BLaER1 (cell line): ENCODE measurements at regions not wholly inside any gene's neighbourhood (a gene's known extent, or its start where the extent isn't known, plus 50 kb on each side); places are given as distances from the start of the nearest gene placed in this dataset.
A peak's percentile ranks its signal among the peaks of the same experiment; 100 is the strongest.

ENCODE experiments used
- H3K27ac ChIP-seq: shearing (Covaris generic); formaldehyde crosslinking; 2 replicates; pipeline ENCODE4 v1.8.1; 2022
- H3K27me3 ChIP-seq: shearing (Covaris generic); formaldehyde crosslinking; 2 replicates; pipeline ENCODE4 v1.8.1; 2022
- H3K36me3 ChIP-seq: shearing (Covaris generic); formaldehyde crosslinking; 2 replicates; pipeline ENCODE4 v1.8.1; 2022
- H3K4me1 ChIP-seq: shearing (Covaris generic); formaldehyde crosslinking; 2 replicates; pipeline ENCODE4 v1.8.1; 2022
- H3K4me2 ChIP-seq: shearing (Covaris generic); formaldehyde crosslinking; 2 replicates; pipeline ENCODE4 v1.8.1; 2022
- H3K4me3 ChIP-seq: shearing (Covaris generic); formaldehyde crosslinking; 2 replicates; pipeline ENCODE4 v1.8.1; 2022
- H3K9ac ChIP-seq: shearing (Covaris generic); formaldehyde crosslinking; 2 replicates; pipeline ENCODE4 v1.8.1; 2022
- H3K9me3 ChIP-seq: shearing (Covaris generic); formaldehyde crosslinking; 2 replicates; pipeline ENCODE4 v1.8.1; 2022
- H4K20me1 ChIP-seq: shearing (Covaris generic); formaldehyde crosslinking; 2 replicates; pipeline ENCODE4 v1.8.1; 2022
- Cebpa-rat ChIP-seq: shearing (Covaris generic); IDR thresholded peaks from 2 replicates; pipeline ENCODE4 v1.8.1; 2022

DNA sequence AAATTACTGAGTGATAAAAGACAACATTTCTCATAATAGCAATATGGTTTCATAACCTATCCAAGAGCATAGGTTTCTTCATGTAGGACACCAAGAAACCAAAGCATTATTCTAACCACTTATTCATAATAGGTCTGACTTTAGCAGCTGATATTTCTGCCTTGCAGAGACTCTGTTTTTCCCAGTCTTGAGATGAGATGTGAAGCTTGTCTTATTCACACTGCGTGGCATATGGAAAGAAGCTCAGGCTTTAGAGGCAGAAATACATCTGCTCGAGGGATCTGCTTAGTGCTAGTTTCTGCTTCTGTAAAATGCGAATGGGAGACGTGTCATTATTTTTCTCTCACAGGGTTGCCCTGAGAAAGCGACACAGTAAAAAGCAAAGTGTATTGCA lies 232.0 kb upstream of the SPRY2 start:
- Histone ChIP-seq H4K20me1 (no peaks in the 10 kb centered on the region), H3K9ac (no peak overlapping the region), H3K4me2 (no peak overlapping the region), H3K4me1 (no peaks in the 10 kb centered on the region), H3K27me3 (no peaks in the 10 kb centered on the region), H3K27ac (no peak overlapping the region), H3K36me3 (no peaks in the 10 kb centered on the region), H3K4me3 (no peak overlapping the region), H3K9me3 (no peaks in the 10 kb centered on the region)
- TF ChIP-seq Cebpa-rat: no peak

DNA sequence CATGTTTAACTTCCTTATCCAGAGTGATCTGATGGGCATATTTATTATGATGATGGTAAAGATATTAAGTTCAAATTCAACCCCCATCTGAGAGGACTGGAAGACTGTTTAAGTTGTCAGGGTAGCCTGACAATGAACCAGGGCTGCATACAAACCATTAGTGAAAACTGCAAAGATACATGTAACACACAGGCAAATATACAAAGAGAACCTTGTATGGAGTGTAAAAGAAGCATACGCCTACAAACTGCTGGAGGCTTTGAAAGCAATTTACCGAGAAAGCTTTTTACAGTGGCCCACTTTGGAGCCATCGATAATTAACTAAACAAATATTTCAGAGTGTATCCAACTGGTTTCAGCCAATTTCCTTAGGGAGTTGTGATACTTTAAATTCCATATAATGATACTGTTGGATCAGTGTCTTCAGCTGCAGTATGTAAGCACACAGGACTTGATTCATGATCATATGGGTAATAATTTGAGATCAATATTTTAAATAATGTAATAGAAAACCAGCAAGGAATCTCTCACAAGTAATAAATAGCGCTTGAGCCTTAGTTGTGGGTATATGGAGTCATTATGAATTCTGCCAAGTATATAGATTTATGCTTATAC lies 231.5 kb upstream of the SPRY2 start:
- H4K20me1 ChIP-seq: no peaks in the 10 kb centered on the region
- no peak for TF ChIP-seq Cebpa-rat
- no peaks in the 10 kb centered on the region for H3K36me3 ChIP-seq
- no peak overlapping the region for H3K4me3 ChIP-seq
- no peaks in the 10 kb centered on the region for H3K27me3 ChIP-seq
- H3K9me3 ChIP-seq: no peaks in the 10 kb centered on the region
- H3K27ac ChIP-seq: no peak overlapping the region
- no peaks in the 10 kb centered on the region for H3K4me1 ChIP-seq
- no peak overlapping the region for H3K4me2 ChIP-seq
- H3K9ac ChIP-seq: no peak overlapping the region

DNA sequence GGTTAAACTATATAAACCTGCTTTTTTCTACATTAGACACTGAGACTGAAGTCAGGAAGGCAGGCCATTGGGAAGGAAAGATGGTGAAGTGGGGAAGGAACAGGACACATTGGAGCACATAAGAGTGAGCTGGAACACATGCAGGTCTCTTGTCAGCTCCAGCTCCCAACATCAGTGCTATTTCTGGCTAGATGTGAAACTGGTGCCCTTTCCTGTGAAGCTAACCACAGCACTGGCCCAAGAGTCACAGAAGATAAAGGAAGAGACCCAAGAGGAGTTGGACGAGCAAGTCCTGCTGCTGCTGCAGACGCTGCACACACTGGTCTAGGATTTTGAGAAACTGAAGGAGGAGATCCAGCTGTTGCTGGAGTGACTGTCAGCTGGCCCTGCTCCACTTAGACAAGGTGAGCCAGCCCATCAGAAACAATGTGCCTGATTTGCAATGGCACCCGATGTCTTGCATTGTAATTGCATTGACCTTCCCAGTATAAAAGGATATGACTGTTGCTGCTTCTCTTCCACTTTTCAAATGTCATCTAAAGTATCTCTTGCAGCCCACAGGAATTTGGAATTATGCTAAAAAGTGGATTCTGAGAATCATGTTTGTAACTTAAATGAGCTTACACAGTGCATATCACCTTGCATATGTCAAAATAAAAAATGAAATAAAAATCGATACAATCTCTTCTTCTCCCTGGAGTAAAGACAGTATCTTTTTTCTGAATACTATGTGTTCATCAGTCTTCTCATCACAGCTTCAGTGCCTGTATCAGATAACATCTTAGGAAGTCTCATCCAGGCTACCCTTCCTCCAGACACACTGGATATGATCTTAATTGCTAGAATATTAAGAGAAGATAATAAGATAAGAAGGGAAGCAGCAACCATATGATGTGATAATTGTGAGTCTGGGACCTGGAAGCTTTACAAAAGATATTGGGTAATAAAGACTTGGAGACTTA lies 230.7 kb upstream of the SPRY2 start:
- Histone ChIP-seq H3K4me3 (no peak overlapping the region), H3K4me2 (no peak overlapping the region), H3K27ac (no peak overlapping the region), H3K9ac (no peak overlapping the region), H3K4me1 (no peaks in the 10 kb centered on the region), H4K20me1 (no peaks in the 10 kb centered on the region), H3K36me3 (no peaks in the 10 kb centered on the region), H3K9me3 (no peaks in the 10 kb centered on the region), H3K27me3 (no peaks in the 10 kb centered on the region)
- TF ChIP-seq Cebpa-rat: no peak

DNA sequence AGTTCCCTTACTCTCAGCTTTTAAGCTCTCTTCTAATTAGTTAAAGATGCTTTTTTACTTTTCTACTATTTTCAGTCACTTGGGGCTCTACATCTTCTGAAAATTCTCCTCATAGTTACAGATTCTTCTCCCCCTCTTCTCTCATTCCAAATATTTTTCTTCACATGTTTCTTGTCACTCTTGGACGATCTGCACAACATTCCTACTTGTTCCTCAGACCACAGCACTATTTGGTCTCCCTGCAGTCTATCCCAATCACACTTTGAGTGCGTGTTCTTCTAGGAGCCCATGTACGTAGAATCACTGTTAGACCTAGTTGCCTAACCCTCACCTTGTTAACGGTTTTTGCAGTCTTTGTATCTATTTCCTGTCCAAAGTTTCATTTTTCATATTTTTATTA lies 222.5 kb upstream of the SPRY2 start:
- Histone ChIP-seq H3K9ac (no peak overlapping the region), H3K36me3 (no peaks in the 10 kb centered on the region)

DNA sequence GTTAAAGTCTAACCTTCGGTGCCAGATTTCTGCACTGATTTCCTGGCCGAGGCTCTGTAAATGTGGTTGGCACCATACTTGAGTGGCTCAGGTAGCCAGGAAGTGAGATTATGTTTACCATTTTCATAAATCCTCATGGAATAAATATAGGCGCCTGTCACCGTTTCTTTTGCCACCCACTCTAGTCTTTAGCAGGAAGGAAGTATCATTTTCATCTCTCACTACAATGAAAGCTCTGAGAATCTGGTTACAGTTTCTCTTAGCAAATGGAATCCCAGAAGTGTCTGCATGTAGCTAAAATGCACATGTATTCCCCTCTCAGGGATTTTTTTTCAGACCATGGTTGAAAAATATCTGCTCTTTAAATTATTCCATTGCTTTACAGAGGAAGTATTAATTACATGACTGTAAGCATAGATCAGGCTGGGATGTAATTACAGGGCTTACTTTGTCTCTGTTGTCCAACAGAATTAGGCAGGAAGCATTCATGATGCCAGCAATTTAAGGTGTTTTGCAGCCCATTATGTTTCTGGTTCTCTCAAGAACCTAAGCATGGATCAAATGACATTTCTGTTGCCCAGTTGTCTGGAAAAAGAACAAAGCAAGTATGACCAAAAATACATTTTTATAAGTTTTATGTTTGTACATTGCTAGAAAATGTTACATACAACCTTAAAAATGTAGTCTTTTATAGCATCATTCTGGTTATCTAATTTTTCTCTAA lies 221.7 kb upstream of the SPRY2 start:
- no peak overlapping the region for H3K9ac ChIP-seq
- H3K9me3 ChIP-seq: peaks cover 12% of the 10 kb centered on the region
- H3K27ac ChIP-seq: no peak overlapping the region
- no peak for TF ChIP-seq Cebpa-rat
- H3K27me3 ChIP-seq: no peaks in the 10 kb centered on the region
- H4K20me1 ChIP-seq: no peaks in the 10 kb centered on the region
- H3K4me1 ChIP-seq: peaks cover 9% of the 10 kb centered on the region
- no peaks in the 10 kb centered on the region for H3K36me3 ChIP-seq
- no peak overlapping the region for H3K4me3 ChIP-seq
- H3K4me2 ChIP-seq: peak overlapping the region; percentile 33

More for the DNA sequence above, 222.5 kb upstream of the SPRY2 start:
- Histone ChIP-seq H3K4me1 (peaks cover 9% of the 10 kb centered on the region), H4K20me1 (no peaks in the 10 kb centered on the region), H3K4me3 (no peak overlapping the region), H3K27me3 (no peaks in the 10 kb centered on the region), H3K4me2 (no peak overlapping the region), H3K27ac (no peak overlapping the region), H3K9me3 (peaks cover 12% of the 10 kb centered on the region)
- TF ChIP-seq Cebpa-rat: no peak

DNA sequence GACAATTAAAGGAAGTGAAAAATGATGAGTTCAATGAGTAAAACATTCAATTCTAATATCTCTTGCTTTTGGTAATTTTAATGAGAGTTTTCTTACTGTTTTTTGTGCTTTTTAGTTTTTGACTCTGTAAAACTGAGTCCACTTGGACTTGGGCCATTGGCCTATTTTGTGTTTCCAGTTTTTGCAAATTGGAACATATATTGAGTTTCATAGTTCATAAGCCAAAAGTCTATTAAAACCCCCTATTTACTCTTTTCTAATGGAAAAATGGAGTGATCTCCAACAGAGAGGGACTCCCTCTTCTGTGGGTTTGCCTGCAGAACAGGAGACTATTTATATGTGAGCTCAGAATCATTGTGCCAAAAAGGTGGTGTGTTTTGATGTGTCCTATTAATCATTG lies 219.7 kb upstream of the SPRY2 start:
- Histone ChIP-seq H3K4me3 (no peak overlapping the region), H3K4me2 (no peak overlapping the region), H3K27me3 (no peaks in the 10 kb centered on the region), H3K4me1 (peaks cover 9% of the 10 kb centered on the region), H3K27ac (no peak overlapping the region), H3K36me3 (no peaks in the 10 kb centered on the region), H3K9ac (no peak overlapping the region), H3K9me3 (peaks cover 12% of the 10 kb centered on the region), H4K20me1 (no peaks in the 10 kb centered on the region)
- TF ChIP-seq Cebpa-rat: no peak

DNA sequence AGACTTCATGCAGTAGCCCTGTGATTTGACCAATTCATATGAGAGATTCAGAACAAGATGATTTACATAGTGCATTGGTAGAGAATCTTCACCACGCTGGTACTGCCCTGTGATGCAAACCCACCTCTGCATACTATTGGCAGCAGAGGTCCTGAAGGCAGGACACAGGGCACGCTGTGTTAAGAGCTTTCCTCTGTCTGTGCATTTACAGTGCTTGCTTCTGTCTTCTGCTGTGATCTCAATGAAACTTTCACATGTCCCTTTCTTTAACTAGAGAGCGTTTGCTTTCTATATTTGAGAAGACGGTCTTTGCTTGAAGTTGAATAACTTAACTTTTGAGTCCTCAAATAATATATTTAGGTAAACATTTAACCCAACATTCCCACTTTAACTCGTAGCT lies 219.0 kb upstream of the SPRY2 start:
- no peak overlapping the region for H3K27ac ChIP-seq
- no peaks in the 10 kb centered on the region for H4K20me1 ChIP-seq
- no peaks in the 10 kb centered on the region for H3K36me3 ChIP-seq
- TF ChIP-seq Cebpa-rat: no peak
- H3K9me3 ChIP-seq: peaks cover 12% of the 10 kb centered on the region
- no peak overlapping the region for H3K4me3 ChIP-seq
- no peak overlapping the region for H3K9ac ChIP-seq
- H3K4me1 ChIP-seq: peaks cover 9% of the 10 kb centered on the region
- H3K27me3 ChIP-seq: no peaks in the 10 kb centered on the region
- no peak overlapping the region for H3K4me2 ChIP-seq

DNA sequence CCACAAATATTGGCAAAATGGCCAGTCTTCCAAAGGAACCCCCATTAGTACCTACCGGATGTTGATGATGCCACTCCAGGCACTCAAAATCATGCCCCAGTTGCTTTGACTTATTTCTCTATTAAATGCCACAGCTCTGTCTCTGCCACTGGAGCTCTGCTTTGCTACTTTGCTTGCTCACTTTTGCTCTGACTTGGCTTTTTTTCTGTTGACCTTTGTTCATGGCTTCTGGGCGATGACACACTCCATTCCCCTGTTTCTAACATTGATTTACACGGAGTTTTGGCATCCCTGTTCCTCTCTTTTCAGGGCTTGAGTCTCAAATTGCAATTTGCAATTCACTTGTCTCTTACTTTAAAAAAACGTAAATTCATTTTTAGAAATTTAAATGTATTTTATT lies 217.1 kb upstream of the SPRY2 start:
- Histone ChIP-seq H3K27me3 (no peaks in the 10 kb centered on the region), H4K20me1 (no peaks in the 10 kb centered on the region), H3K4me1 (peaks cover 9% of the 10 kb centered on the region), H3K9me3 (peaks cover 12% of the 10 kb centered on the region), H3K36me3 (no peaks in the 10 kb centered on the region), H3K9ac (no peak overlapping the region), H3K4me3 (no peak overlapping the region), H3K27ac (no peak overlapping the region), H3K4me2 (no peak overlapping the region)
- TF ChIP-seq Cebpa-rat: no peak

DNA sequence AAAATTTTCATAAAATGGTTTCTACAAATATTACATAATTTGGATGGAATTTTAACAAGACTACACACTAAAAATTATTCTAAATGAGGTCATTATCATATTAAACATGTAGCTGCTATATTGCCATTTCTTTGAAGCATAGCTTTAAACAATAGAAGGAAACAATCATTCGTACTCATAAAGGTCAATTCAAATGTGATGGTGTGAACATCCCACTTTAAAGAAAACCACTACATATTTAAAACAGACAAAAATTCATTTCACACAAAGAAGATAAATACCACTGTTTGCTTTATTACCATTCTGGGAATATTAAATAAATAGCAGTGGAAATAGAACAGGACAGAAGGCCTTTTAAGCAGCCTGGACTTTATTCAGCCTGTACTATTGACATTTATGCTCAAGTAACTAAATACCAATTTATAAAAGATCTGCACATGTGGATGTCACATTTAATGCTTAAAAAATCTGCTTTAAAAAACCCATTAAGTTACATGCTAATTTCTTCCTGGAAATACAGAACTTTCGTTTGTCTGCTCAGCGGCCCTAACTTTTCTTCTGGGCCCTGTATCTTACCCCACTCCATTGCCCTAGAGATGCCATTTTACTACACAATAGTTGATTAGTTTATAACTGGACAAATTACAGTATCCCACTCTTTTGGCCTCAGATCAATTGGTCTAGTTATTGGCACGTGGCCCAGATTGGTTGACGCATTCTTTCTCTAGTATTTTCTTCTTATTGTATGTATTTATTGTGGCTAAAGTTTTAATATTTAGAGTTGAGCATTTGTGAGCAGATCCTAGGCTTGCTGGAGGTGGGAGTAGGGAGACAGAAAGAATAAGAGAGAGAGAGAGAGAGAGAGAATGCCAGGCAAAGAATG lies 215.1 kb upstream of the SPRY2 start:
- H3K4me2 ChIP-seq: no peak overlapping the region
- H3K9ac ChIP-seq: no peak overlapping the region
- no peaks in the 10 kb centered on the region for H4K20me1 ChIP-seq
- no peaks in the 10 kb centered on the region for H3K36me3 ChIP-seq
- H3K27ac ChIP-seq: no peak overlapping the region
- H3K4me3 ChIP-seq: no peak overlapping the region
- H3K4me1 ChIP-seq: peaks cover 11% of the 10 kb centered on the region
- peaks cover 12% of the 10 kb centered on the region for H3K9me3 ChIP-seq
- no peak for TF ChIP-seq Cebpa-rat
- H3K27me3 ChIP-seq: no peaks in the 10 kb centered on the region
